A549 (cell line): ENCODE measurements at regions not wholly inside any gene's neighbourhood (a gene's known extent, or its start where the extent isn't known, plus 50 kb on each side); places are given as distances from the start of the nearest gene placed in this dataset.

Experiments used
- ATAC-seq, 2 experiments: fragments of 200-7000 bp in 1 of 2; fragments of >200 bp in 1 of 2; cut with Nextera tagmentation in 1 of 2; cut with Tn5 transposase in 1 of 2; 3 replicates each; pipeline versions ENCODE4 v1.8.0 to v1.9.1; 2018 to 2020; ENCODE audit warnings: mild to moderate bottlenecking in 1 of 2, moderate library complexity in 1 of 2
- CTCF ChIA-PET: fragments of 300-600 bp; sonication (Branson Sonifier 250); formaldehyde crosslinking; extraction: SDS; loops from one replicate; lab custom pipeline; 2021; ENCODE audit warnings: antibody characterized with exemption, inconsistent platforms; lab: Yijun Ruan, JAX
- POLR2A ChIA-PET: fragments of 350-600 bp; formaldehyde crosslinking; extraction: SDS; loops from one replicate; lab custom pipeline; 2021; ENCODE audit warnings: antibody characterized with exemption, inconsistent platforms; lab: Yijun Ruan, JAX
- DNase-seq, 2 experiments: peaks; one replicate each; pipeline versions ENCODE4 v3.0.0 to v3.0.0-alpha.2; 2011 to 2016; ENCODE audit warnings: low read depth in 1 of 2, low spot score in 1 of 2
- FAIRE-seq: peaks from 2 replicates; lab custom pipeline; 2011; peaks lifted over from hg19 to GRCh38; lab: Jason Lieb, UNC
- H3K27ac ChIP-seq, 2 experiments: fragments of >200 bp; sonication (Bioruptor Twin); formaldehyde crosslinking; 3 replicates each; pipeline ENCODE4 v1.5.1; 2016 to 2017
- H3K4me1 ChIP-seq: fragments of >200 bp; sonication (Bioruptor Twin); formaldehyde crosslinking; 3 replicates; pipeline ENCODE4 v1.6.1; 2016
- H3K4me2 ChIP-seq: fragments of >200 bp; sonication (Bioruptor Twin); formaldehyde crosslinking; 3 replicates; pipeline ENCODE4 v1.6.1; 2016
- H3K4me3 ChIP-seq: fragments of >200 bp; sonication (Bioruptor Twin); formaldehyde crosslinking; 3 replicates; pipeline ENCODE4 v1.5.1; 2016
- H3K9me3 ChIP-seq: fragments of >200 bp; sonication (Bioruptor Twin); formaldehyde crosslinking; 3 replicates; pipeline ENCODE4 v1.6.1; 2016
- CBX8 ChIP-seq: fragments of 200-600 bp; sonication (generic); IDR thresholded peaks from 2 replicates; pipeline ENCODE4 v1.6.1; 2016
- CEBPB ChIP-seq, 2 experiments: fragments of >200 bp in 1 of 2; sonication (Bioruptor Twin) in 1 of 2; formaldehyde crosslinking in 1 of 2; IDR thresholded peaks; 2 replicates each; pipeline ENCODE4 v1.6.1; 2012 to 2016
- CHD4 ChIP-seq: fragments of 200-600 bp; sonication (generic); IDR thresholded peaks from 2 replicates; pipeline ENCODE4 v1.6.1; 2016; ENCODE audit warnings: antibody characterized with exemption, mild to moderate bottlenecking, borderline replicate concordance
- CTCF ChIP-seq: fragments of >200 bp; sonication (Bioruptor Twin); formaldehyde crosslinking; IDR thresholded peaks from 3 replicates; pipeline ENCODE4 v1.5.1; 2016
- EP300 ChIP-seq, 2 experiments: fragments of >200 bp; sonication (Bioruptor Twin); formaldehyde crosslinking; IDR thresholded peaks; 2 replicates in 1 of 2; 3 replicates in 1 of 2; pipeline ENCODE4 v1.6.1; 2016 to 2017
- ESRRA ChIP-seq: fragments of 150-350 bp; IDR thresholded peaks from 2 replicates; pipeline ENCODE4 v1.6.1; 2014; ENCODE audit warnings: mild to moderate bottlenecking, low read length, borderline replicate concordance
- FOSB ChIP-seq: fragments of 250-450 bp; sonication (Bioruptor Pico); IDR thresholded peaks from 2 replicates; pipeline ENCODE4 v1.5.0; 2020; ENCODE audit warnings: mild to moderate bottlenecking, moderate library complexity
- HDAC2 ChIP-seq: fragments of 200-600 bp; sonication (generic); IDR thresholded peaks from 2 replicates; pipeline ENCODE4 v1.6.1; 2016
- HOXA7 ChIP-seq: fragments of 250-450 bp; sonication (Bioruptor Pico); IDR thresholded peaks from 2 replicates; pipeline ENCODE4 v1.5.0; 2020; ENCODE audit warnings: mild to moderate bottlenecking, moderate library complexity
- HOXB13 ChIP-seq: fragments of 250-450 bp; sonication (Bioruptor Pico); IDR thresholded peaks from 2 replicates; pipeline ENCODE4 v1.5.0; 2020; ENCODE audit warnings: low read depth, mild to moderate bottlenecking, moderate library complexity
- MAFK ChIP-seq: fragments of 450-650 bp; IDR thresholded peaks from 2 replicates; pipeline ENCODE4 v1.6.1; 2014; ENCODE audit not compliant: partially characterized antibody
- MAZ ChIP-seq: fragments of 150-350 bp; IDR thresholded peaks from 2 replicates; pipeline ENCODE4 v1.6.1; 2014; ENCODE audit warnings: antibody characterized with exemption, low read depth, low read length, borderline replicate concordance
- NPAS2 ChIP-seq: fragments of 250-450 bp; sonication (Bioruptor Pico); IDR thresholded peaks from 2 replicates; pipeline ENCODE4 v1.8.0; 2022; ENCODE audit warnings: mild to moderate bottlenecking, moderate library complexity, borderline replicate concordance
- PHF8 ChIP-seq: fragments of 200-600 bp; sonication (generic); IDR thresholded peaks from 2 replicates; pipeline ENCODE4 v1.6.1; 2016; ENCODE audit warnings: low read depth, mild to moderate bottlenecking, antibody characterized with exemption, moderate library complexity, borderline replicate concordance
- RAD21 ChIP-seq, 2 experiments: fragments of >200 bp in 1 of 2; sonication (Bioruptor Twin) in 1 of 2; formaldehyde crosslinking in 1 of 2; IDR thresholded peaks in 1 of 2; conservative IDR thresholded peaks in 1 of 2; 2 replicates in 1 of 2; 3 replicates in 1 of 2; pipeline ENCODE4 v1.6.1; 2012 to 2018; ENCODE audit warnings: inconsistent platforms in 1 of 2
- RCOR1 ChIP-seq: fragments of 150-350 bp; IDR thresholded peaks from 2 replicates; pipeline ENCODE4 v1.6.1; 2014; ENCODE audit warnings: antibody characterized with exemption, low read length, low read depth
- RFX5 ChIP-seq: fragments of 450-650 bp; IDR thresholded peaks from 2 replicates; pipeline ENCODE4 v1.7.1; 2014; ENCODE audit warnings: antibody characterized with exemption, mild to moderate bottlenecking, moderate library complexity
- RNF2 ChIP-seq: fragments of 200-600 bp; sonication (generic); IDR thresholded peaks from 2 replicates; pipeline ENCODE4 v1.6.1; 2016; ENCODE audit warnings: low read depth, mild to moderate bottlenecking, antibody characterized with exemption, moderate library complexity, borderline replicate concordance
- SREBF2 ChIP-seq: fragments of 450-650 bp; IDR thresholded peaks from 2 replicates; pipeline ENCODE4 v1.6.1; 2014; ENCODE audit warnings: mild to moderate bottlenecking, moderate library complexity
- TFCP2L1 ChIP-seq: fragments of 250-450 bp; sonication (Bioruptor Pico); IDR thresholded peaks from 2 replicates; pipeline ENCODE4 v1.5.0; 2021; ENCODE audit warnings: mild to moderate bottlenecking
- ZC3H11A ChIP-seq: fragments of 450-650 bp; IDR thresholded peaks from 2 replicates; pipeline ENCODE4 v1.6.1; 2014; ENCODE audit warnings: antibody characterized with exemption, mild to moderate bottlenecking
- ZFP36 ChIP-seq: fragments of 450-650 bp; IDR thresholded peaks from 2 replicates; pipeline ENCODE4 v1.6.1; 2014; ENCODE audit warnings: borderline replicate concordance; ENCODE audit not compliant: partially characterized antibody
- WGBS: methylation state at CpG from one replicate; pipeline ENCODE4 v1.1.6; 2017; ENCODE audit errors: missing lambda C conversion rate; 5-methylcytosine and 5-hydroxymethylcytosine counted together
- TF ChIP-seq, protein P1 (sequence below): fragments of >200 bp; sonication (Bioruptor Twin); formaldehyde crosslinking; IDR thresholded peaks from 3 replicates; pipeline ENCODE4 v1.6.1; 2016

- TF ChIP-seq CHD4 (no peak), NPAS2 (CRISPR knock-in tag) (no peak), ZC3H11A (no peak), RCOR1 (no peak)
Observed at GRCh38 chr2:62363166-62363565, 142.8 kb downstream of the TMEM17 start (continued).

GRCh38 chr2:62362561-62362960 is 143.4 kb downstream of the TMEM17 start:
- H3K27ac ChIP-seq = no peak overlapping the region
- no peaks in the 10 kb centered on the region for H3K9me3 ChIP-seq
- TF ChIP-seq FOSB (CRISPR knock-in tag) = no peak
- TF ChIP-seq MAZ = no peak
- TF ChIP-seq RCOR1 = no peak
- TF ChIP-seq RNF2 = no peak
- TF ChIP-seq NPAS2 (CRISPR knock-in tag) = no peak
- no peak for TF ChIP-seq TFCP2L1 (CRISPR knock-in tag)
- TF ChIP-seq SREBF2 = no peak
- TF ChIP-seq HOXA7 (CRISPR knock-in tag) = no peak
- no peak for TF ChIP-seq ESRRA
- TF ChIP-seq, protein P1, sequence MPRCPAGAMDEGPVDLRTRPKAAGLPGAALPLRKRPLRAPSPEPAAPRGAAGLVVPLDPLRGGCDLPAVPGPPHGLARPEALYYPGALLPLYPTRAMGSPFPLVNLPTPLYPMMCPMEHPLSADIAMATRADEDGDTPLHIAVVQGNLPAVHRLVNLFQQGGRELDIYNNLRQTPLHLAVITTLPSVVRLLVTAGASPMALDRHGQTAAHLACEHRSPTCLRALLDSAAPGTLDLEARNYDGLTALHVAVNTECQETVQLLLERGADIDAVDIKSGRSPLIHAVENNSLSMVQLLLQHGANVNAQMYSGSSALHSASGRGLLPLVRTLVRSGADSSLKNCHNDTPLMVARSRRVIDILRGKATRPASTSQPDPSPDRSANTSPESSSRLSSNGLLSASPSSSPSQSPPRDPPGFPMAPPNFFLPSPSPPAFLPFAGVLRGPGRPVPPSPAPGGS = no peak
- no peak for TF ChIP-seq ZFP36
- no peak for TF ChIP-seq RAD21 (conservative IDR thresholded peaks at IDR 0.05 in 1 of 2, IDR thresholded peaks at IDR 0.05 in 1 of 2)
- TF ChIP-seq EP300 (IDR thresholded peaks at IDR 0.05) = no peak
- TF ChIP-seq MAFK = no peak
- no peak for TF ChIP-seq PHF8
- no peak for TF ChIP-seq ZC3H11A
- TF ChIP-seq RFX5 = no peak
- no peak for TF ChIP-seq CBX8
- TF ChIP-seq HOXB13 = no peak
- no peak for TF ChIP-seq CTCF
- no peak overlapping the region for H3K4me3 ChIP-seq
- H3K4me1 ChIP-seq = no peaks in the 10 kb centered on the region
- no peak for DNase-seq
- POLR2A ChIA-PET = no interaction called here
- ATAC-seq = peak in 1 of 2 experiments; percentile 55; a peak in 1 of 6 replicates
- FAIRE-seq = no peak
- no peak overlapping the region for H3K4me2 ChIP-seq
- WGBS = 41% methylated on average over 7 of the region's 7 CpGs
- CTCF ChIA-PET = interaction anchor here (1.3 kb wide), 1 partner anchor 9 kb away, joined by 4 read pairs; no protein-coding TSS in a partner anchor

- Histone ChIP-seq H3K4me3 (no peak overlapping the region), H3K4me1 (no peaks in the 10 kb centered on the region), H3K4me2 (no peak overlapping the region), H3K9me3 (no peaks in the 10 kb centered on the region), H3K27ac (no peak overlapping the region)
- ATAC-seq (no peak), DNase-seq (no peak), FAIRE-seq (no peak)
- TF ChIP-seq HDAC2 (no peak), CEBPB (IDR thresholded peaks at IDR 0.05) (peak in 1 of 2 experiments; percentile 41; a peak in 2 of 4 replicates)
- ChIA-PET POLR2A (no interaction called here), CTCF (interaction anchor here (1.1 kb wide), 1 partner anchor 14 kb away, joined by 3 read pairs; no protein-coding TSS in a partner anchor)
- 80% methylated on average over 2 of the region's 2 CpGs for WGBS
Observed at GRCh38 chr2:62361964-62362363, 144.0 kb downstream of the TMEM17 start.
